GM12801 (cell line): ENCODE measurements at regions not wholly inside any gene's neighbourhood (a gene's known extent, or its start where the extent isn't known, plus 50 kb on each side); places are given as distances from the start of the nearest gene placed in this dataset.

Experiments used
- TF ChIP-seq, protein P1 (sequence below): IDR thresholded peaks from one replicate; pipeline ENCODE4 v1.5.1; 2011; ENCODE audit warnings: control low read depth; ENCODE audit not compliant: insufficient read length; ENCODE audit errors: extremely low read depth

DNA sequence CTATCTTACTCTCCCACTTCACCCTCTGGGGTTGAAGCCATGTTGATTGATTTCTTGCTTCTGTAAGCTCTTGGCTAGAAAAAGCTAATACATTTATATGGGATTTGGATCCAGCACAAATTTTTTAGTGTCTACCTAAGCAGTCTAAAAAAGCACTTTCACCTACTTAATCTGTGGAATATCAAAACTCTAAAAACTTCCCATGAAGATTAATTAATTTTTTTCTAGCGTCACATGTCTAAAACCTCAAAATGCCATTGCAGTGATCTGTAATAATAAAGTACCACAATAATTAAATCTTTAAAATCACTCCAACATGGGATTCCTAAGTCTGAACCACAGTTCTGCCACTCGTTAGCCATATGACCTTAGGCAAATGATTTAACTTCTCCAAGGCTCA lies 180.1 kb downstream of the EN1 start:
- TF ChIP-seq, protein P1, sequence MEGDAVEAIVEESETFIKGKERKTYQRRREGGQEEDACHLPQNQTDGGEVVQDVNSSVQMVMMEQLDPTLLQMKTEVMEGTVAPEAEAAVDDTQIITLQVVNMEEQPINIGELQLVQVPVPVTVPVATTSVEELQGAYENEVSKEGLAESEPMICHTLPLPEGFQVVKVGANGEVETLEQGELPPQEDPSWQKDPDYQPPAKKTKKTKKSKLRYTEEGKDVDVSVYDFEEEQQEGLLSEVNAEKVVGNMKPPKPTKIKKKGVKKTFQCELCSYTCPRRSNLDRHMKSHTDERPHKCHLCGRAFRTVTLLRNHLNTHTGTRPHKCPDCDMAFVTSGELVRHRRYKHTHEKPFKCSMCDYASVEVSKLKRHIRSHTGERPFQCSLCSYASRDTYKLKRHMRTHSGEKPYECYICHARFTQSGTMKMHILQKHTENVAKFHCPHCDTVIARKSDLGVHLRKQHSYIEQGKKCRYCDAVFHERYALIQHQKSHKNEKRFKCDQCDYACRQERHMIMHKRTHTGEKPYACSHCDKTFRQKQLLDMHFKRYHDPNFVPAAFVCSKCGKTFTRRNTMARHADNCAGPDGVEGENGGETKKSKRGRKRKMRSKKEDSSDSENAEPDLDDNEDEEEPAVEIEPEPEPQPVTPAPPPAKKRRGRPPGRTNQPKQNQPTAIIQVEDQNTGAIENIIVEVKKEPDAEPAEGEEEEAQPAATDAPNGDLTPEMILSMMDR, result no peak

DNA sequence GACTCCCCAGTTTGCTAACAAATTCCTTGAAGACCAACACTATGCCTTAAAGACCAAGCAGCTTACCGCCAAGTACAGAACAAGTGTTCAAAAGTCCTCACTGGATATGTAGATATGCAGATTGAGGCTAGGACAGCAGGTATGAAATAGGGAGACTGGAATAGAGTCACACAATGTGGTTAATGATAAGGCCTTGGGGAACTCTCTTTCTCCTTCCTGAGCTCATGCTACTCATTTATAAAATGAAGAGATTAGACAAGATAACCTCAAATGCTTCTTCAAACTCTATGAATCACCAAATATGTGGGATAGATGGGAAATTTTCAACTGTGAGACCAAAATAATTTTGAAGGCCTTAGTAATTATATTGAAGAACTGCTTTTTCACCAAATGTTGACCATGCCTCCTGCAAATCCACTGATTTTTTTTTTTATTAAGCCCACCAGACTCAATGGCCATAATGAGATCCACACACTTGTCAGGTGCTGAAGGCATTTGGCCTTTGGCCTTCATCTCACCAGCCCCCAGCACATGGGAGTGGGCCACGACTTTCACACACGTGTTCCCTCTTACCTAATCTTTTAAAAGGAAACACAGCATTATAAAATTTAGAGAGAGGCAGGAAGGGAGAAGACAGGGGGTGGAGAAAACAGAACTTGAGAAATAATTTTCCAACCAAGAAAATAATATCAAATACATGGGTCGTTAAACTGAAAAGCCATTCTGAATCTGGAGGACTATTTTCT lies 181.5 kb downstream of the EN1 start:
- TF ChIP-seq, protein P1, result no peak

DNA sequence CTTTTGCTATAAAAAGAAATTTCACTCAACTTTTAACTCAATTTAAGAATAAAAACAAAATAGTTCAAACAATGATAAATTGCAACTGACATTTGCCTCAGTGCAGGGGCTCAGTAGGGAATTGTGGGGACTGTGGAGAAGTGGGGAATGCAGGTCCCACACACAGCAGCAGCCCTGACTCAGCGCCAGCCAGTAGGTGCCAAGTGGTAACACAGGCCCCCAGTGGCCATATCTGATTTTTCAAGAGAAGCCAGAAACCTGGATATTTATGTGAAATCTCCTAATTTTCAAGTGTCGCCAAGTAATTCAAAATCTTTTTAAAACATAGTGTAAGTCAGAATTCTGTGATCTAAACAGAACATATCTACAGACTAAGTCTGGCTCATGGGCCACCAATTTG lies 186.3 kb downstream of the EN1 start:
- TF ChIP-seq, protein P1, result no peak

DNA sequence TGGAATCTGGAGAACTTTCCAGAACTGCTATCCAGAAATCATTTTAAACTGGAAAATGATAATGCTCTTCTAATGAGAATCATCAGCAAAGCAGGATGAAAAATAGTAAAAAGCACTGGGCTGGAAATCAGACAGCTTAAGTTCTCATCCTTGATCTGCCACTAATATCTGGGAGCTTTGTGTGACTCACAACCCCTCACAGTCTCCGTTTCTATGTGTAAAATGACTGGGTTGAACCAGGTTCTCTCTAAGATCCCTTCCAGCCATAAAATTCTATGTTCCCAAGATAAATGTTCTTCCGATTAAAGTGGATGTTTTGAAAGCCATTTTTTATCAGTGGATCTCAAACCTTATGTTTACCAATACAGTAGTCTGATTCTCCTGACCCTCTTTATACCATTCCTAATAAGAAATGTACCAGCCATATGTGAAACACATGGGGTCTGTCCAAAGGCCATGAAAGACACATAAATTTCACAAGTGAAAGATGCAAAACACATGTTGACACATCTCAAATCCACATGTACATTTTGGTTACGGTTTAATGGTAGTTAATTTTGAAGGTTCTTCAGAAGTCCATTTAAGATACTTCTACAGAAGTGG lies 188.8 kb downstream of the EN1 start:
- TF ChIP-seq, protein P1, result no peak

DNA sequence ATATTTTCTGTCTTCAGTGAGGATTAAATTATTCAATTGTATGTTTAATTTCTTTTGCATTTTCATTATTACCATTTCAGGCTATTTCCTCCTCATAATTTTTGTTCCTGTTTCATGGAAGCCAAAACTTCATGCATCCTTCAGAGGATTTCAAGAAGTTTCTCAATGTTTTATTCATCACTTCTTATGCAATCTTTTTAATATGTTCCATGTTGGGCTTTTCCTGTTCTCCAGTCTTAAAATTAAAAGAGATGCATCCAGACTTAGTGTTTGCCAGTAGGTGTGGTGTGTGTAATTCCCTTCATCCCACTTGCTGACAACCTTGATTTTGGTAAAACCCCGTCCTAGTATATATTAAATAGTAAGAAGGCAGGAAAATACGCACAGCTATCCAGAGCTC lies 190.0 kb downstream of the EN1 start:
- TF ChIP-seq, protein P1, result no peak

DNA sequence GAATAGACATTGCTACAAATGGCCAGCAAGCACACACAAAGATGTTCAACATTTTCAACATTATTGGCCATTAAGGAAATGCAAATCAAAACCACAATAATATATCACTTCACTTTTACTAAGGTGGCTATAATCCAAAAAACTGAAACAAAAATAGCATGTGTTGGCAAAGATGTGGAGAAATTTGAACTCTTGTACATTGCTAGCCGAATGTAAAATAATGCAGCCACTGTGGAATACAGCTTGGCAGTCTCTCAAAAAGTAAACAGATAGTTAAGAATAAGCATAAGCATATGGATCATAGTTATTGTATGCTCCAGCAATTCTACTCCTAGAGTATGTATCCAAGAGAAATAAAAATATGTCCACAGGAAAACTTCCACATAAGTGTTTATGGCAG lies 192.5 kb downstream of the EN1 start:
- TF ChIP-seq, protein P1, result no peak

DNA sequence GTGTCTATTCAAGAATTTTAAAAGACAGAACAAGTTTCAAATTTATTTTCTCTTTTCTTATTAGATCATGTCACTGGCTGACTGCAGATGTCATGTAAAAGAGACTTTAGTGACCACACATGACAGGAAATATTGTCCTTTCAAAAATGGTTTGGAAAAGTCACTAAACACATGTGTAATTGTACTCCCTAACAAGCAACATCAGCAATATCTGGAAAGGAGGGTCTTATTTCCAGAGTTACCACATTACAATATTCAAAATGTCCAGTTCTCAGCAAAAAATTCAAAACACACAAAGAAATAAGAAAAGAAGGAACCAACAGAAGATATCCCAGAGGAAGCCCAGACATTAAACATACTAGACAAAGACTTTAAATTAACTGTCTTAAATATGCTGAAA lies 197.1 kb downstream of the EN1 start:
- TF ChIP-seq, protein P1, result no peak
